B cell (primary cell): ENCODE measurements at regions not wholly inside any gene's neighbourhood (a gene's known extent, or its start where the extent isn't known, plus 50 kb on each side); places are given as distances from the start of the nearest gene placed in this dataset.
A peak's percentile ranks its signal among the peaks of the same experiment; 100 is the strongest.

Experiments used
- ATAC-seq: fragments of 200-7000 bp; cut with Tn5 transposase; one replicate; pipeline ENCODE4 v1.10.0; 2021; ENCODE audit warnings: low read depth, mild to moderate bottlenecking, moderate number of reproducible peaks, moderate library complexity
- CTCF ChIA-PET: fragments of 350-600 bp; sonication (Branson Sonifier 250); formaldehyde crosslinking; loops from one replicate; lab custom pipeline; 2021; ENCODE audit warnings: antibody characterized with exemption, inconsistent platforms; lab: Charles Lee
- POLR2A ChIA-PET: fragments of 350-600 bp; sonication (Branson Sonifier 250); formaldehyde crosslinking; loops from one replicate; lab custom pipeline; 2021; ENCODE audit warnings: antibody characterized with exemption; lab: Charles Lee
- DNase-seq: peaks from one replicate; pipeline ENCODE4 v3.0.0; 2013
- H2AFZ ChIP-seq: 2 replicates; pipeline ENCODE4 v1.6.1; 2012; ENCODE audit warnings: mild to moderate bottlenecking, low read depth, low read length; ENCODE audit not compliant: insufficient read depth, poor library complexity, severe bottlenecking
- H3K27ac ChIP-seq, 2 donors: 1 replicate in 1 of 2; 2 replicates in 1 of 2; pipeline ENCODE4 v1.5.1; 2012 to 2013; ENCODE audit warnings: low read length in 2 of 2, mild to moderate bottlenecking in 2 of 2, moderate library complexity in 1 of 2
- H3K27me3 ChIP-seq, 4 experiments: fragments of 200-600 bp in 1 of 4; sonication (generic) in 1 of 4; replicated peaks in 1 of 4; 1 replicate in 2 of 4; 2 replicates in 2 of 4; pipeline versions ENCODE4 v1.6.1 to v1.7.0; 2013 to 2016; ENCODE audit warnings: low read length in 3 of 4, mild to moderate bottlenecking in 2 of 4, mixed read lengths in 1 of 4, moderate library complexity in 1 of 4; ENCODE audit not compliant: insufficient read depth in 4 of 4, control insufficient read depth in 3 of 4; ENCODE audit errors: control extremely low read depth in 1 of 4
- H3K36me3 ChIP-seq, 2 experiments: replicated peaks in 1 of 2; 1 replicate in 1 of 2; 2 replicates in 1 of 2; pipeline versions ENCODE4 v1.6.1 to v1.7.1; 2013; ENCODE audit warnings: low read length in 1 of 2; ENCODE audit not compliant: insufficient read depth in 2 of 2, control insufficient read depth in 1 of 2; ENCODE audit errors: control extremely low read depth in 1 of 2, extremely low read depth in 1 of 2
- H3K4me1 ChIP-seq, 2 donors: fragments of 200-600 bp in 1 of 2; sonication (generic) in 1 of 2; 1 replicate in 1 of 2; 2 replicates in 1 of 2; pipeline versions ENCODE4 v1.5.1 to v1.6.1; 2013 to 2017; ENCODE audit warnings: low read length in 2 of 2; ENCODE audit not compliant: control insufficient read depth in 2 of 2, insufficient read depth in 2 of 2
- H3K4me2 ChIP-seq: replicated peaks from 2 replicates; pipeline ENCODE3; 2012; ENCODE audit warnings: mild to moderate bottlenecking, low read depth, low read length; ENCODE audit not compliant: poor library complexity, severe bottlenecking
- H3K4me3 ChIP-seq, 5 experiments: fragments of 200-600 bp in 1 of 5; sonication (generic) in 1 of 5; 1 replicate in 3 of 5; 2 replicates in 2 of 5; pipeline versions ENCODE4 v1.5.1 to v1.7.0; 2011 to 2016; ENCODE audit warnings: low read length in 4 of 5, mild to moderate bottlenecking in 4 of 5, low read depth in 2 of 5, control low read depth in 1 of 5, moderate library complexity in 1 of 5; ENCODE audit not compliant: insufficient read depth in 1 of 5; ENCODE audit errors: control extremely low read depth in 1 of 5, extremely low read depth in 1 of 5
- H3K79me2 ChIP-seq: fragments of 200-600 bp; sonication (generic); one replicate; pipeline ENCODE4 v1.6.0; 2016; ENCODE audit warnings: low read length; ENCODE audit not compliant: control insufficient read depth, insufficient read depth
- H3K9ac ChIP-seq: fragments of 200-600 bp; sonication (generic); 2 replicates; pipeline ENCODE4 v1.6.1; 2017; ENCODE audit warnings: mild to moderate bottlenecking, low read length, moderate library complexity
- H3K9me3 ChIP-seq, 3 donors: one replicate each; pipeline versions ENCODE4 v1.6.1 to v1.7.1; 2013; ENCODE audit warnings: low read length in 2 of 3; ENCODE audit not compliant: control insufficient read depth in 2 of 3, insufficient read depth in 1 of 3; ENCODE audit errors: control extremely low read depth in 1 of 3
- H4K20me1 ChIP-seq: 2 replicates; pipeline ENCODE4 v1.6.0; 2012; ENCODE audit warnings: mild to moderate bottlenecking, low read length; ENCODE audit not compliant: insufficient read depth, control insufficient read depth, poor library complexity, severe bottlenecking
- H3K27ac Mint-ChIP-seq: one replicate; pipeline ENCODE4 v1.8.0; 2021; ENCODE audit warnings: mixed read lengths
- H3K27me3 Mint-ChIP-seq: one replicate; pipeline ENCODE4 v1.8.0; 2021; ENCODE audit warnings: mixed read lengths
- H3K4me1 Mint-ChIP-seq: one replicate; pipeline ENCODE4 v1.8.0; 2021; ENCODE audit warnings: mixed read lengths
- H3K4me3 Mint-ChIP-seq: one replicate; pipeline ENCODE4 v1.8.0; 2021; ENCODE audit warnings: mixed read lengths
- H3K9me3 Mint-ChIP-seq: one replicate; pipeline ENCODE4 v1.8.0; 2022; ENCODE audit warnings: mixed read lengths; ENCODE audit not compliant: insufficient read depth
- CTCF ChIP-seq: fragments of 200-600 bp; IDR thresholded peaks from one replicate; pipeline ENCODE4 v1.8.0; 2022; ENCODE audit warnings: antibody characterized with exemption, mild to moderate bottlenecking
- EZH2 ChIP-seq: IDR thresholded peaks from 2 replicates; pipeline ENCODE4 v1.6.1; 2012; ENCODE audit warnings: borderline replicate concordance, low read depth, mild to moderate bottlenecking, moderate library complexity, low read length; ENCODE audit not compliant: insufficient read depth, poor library complexity, severe bottlenecking
- WGBS: methylation state at CpG from one replicate; pipeline ENCODE4 v1.1.5; 2013; ENCODE audit warnings: missing lambda C conversion rate; ENCODE audit not compliant: insufficient coverage; 5-methylcytosine and 5-hydroxymethylcytosine counted together
- intact Hi-C: fragments of 100-400 bp; cut with micrococcal nuclease; formaldehyde crosslinking; loops from one replicate; pipeline ENCODE4 v1.10.0; 2022

GRCh38 chr2:33859811-33860461, 260.8 kb upstream of the FAM98A start:
- H3K27ac ChIP-seq: no peak overlapping the region
- Mint-ChIP-seq H3K4me3 (no peak overlapping the region), H3K27ac (no peak overlapping the region), H3K27me3 (no peaks in the 10 kb centered on the region), H3K4me1 (peaks cover 1% of the 10 kb centered on the region), H3K9me3 (no peaks in the 10 kb centered on the region)
- intact Hi-C loops: no loop called here
- H3K9me3 ChIP-seq: peaks cover 0 to 9% (median 1%) of the 10 kb centered on the region in 3 donors
- POLR2A ChIA-PET: no interaction called here
- H3K4me2 ChIP-seq: peak overlapping the region; percentile 9
- H3K27me3 ChIP-seq: no peaks in the 10 kb centered on the region
- H2AFZ ChIP-seq: peak overlapping the region; percentile 3
- H3K9ac ChIP-seq: no peak overlapping the region
- ATAC-seq: no peak
- no peaks in the 10 kb centered on the region for H3K4me1 ChIP-seq
- no peaks in the 10 kb centered on the region for H3K79me2 ChIP-seq
- DNase-seq: no peak
- no peak overlapping the region for H3K4me3 ChIP-seq
- H4K20me1 ChIP-seq: no peaks in the 10 kb centered on the region
- 18% methylated on average over 2 of the region's 11 CpGs for WGBS
- CTCF ChIA-PET: no interaction called here
- H3K36me3 ChIP-seq: no peaks in the 10 kb centered on the region
- TF ChIP-seq EZH2: no peak
- TF ChIP-seq CTCF: no peak

GRCh38 chr2:33859176-33859575, 260.1 kb upstream of the FAM98A start:
- ChIA-PET POLR2A (no interaction called here), CTCF (no interaction called here)
- Histone ChIP-seq H3K36me3 (no peaks in the 10 kb centered on the region), H2AFZ (peak overlapping the region; percentile 3), H3K9ac (no peak overlapping the region), H3K9me3 (peaks cover 0 to 9% (median 0%) of the 10 kb centered on the region in 3 donors), H3K27me3 (no peaks in the 10 kb centered on the region), H4K20me1 (no peaks in the 10 kb centered on the region), H3K4me1 (no peaks in the 10 kb centered on the region), H3K4me2 (no peak overlapping the region), H3K79me2 (no peaks in the 10 kb centered on the region), H3K27ac (no peak overlapping the region), H3K4me3 (no peak overlapping the region)
- no peak for DNase-seq
- 67% methylated on average over 2 of the region's 6 CpGs for WGBS
- Mint-ChIP-seq H3K27ac (no peak overlapping the region), H3K9me3 (no peaks in the 10 kb centered on the region), H3K4me1 (peaks cover 1% of the 10 kb centered on the region), H3K4me3 (no peak overlapping the region), H3K27me3 (no peaks in the 10 kb centered on the region)
- TF ChIP-seq EZH2 (no peak), CTCF (no peak)
- no peak for ATAC-seq
- intact Hi-C loops: no loop called here
